GM10266 (cell line): ENCODE measurements at regions not wholly inside any gene's neighbourhood (a gene's known extent, or its start where the extent isn't known, plus 50 kb on each side); places are given as distances from the start of the nearest gene placed in this dataset.

Experiments
- DNase-seq: peaks from one replicate; pipeline ENCODE4 v3.0.0; 2012; ENCODE audit errors: extremely low spot score
- CTCF ChIP-seq: IDR thresholded peaks from 2 replicates; pipeline ENCODE4 v1.5.1; 2012; ENCODE audit warnings: mild to moderate bottlenecking, low read depth; ENCODE audit not compliant: control insufficient read depth, insufficient read depth; ENCODE audit errors: missing control alignments

DNA sequence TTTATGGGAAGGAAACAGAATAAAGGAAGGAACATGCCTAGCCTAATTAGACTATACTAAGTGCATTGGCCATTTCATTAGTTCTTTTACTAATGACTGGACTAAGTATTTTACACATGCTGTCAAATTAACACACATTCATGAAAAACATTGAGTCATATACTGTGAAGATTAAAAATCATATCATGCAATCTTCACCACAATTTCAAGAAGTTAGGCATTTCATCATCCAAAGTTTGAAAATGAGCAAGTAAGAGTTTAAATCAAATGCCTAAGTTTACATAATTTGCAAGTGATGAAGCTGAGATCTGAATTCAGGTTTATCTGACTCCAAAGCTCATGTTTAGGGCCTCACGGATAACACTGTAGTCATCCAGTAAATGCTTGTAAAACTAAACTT, 601.0 kb downstream of the PDCD6IP start:
- TF ChIP-seq CTCF, result no peak
- DNase-seq, result no peak

- no peak for DNase-seq
Measured at GRCh38 chr3:34405159-34405558, 606.7 kb downstream of the PDCD6IP start.

GRCh38 chr3:34407281-34407680, 608.9 kb downstream of the PDCD6IP start:
- TF ChIP-seq CTCF, result no peak
- no peak for DNase-seq

More at GRCh38 chr3:34405159-34405558, 606.7 kb downstream of the PDCD6IP start:
- TF ChIP-seq CTCF, result no peak

GRCh38 chr3:34408088-34408487, 609.7 kb downstream of the PDCD6IP start:
- DNase-seq, result no peak
- TF ChIP-seq CTCF, result no peak

- no peak for TF ChIP-seq CTCF
- DNase-seq, result no peak
Measured at GRCh38 chr3:34411596-34411995, 613.2 kb downstream of the PDCD6IP start.

- no peak for DNase-seq
- no peak for TF ChIP-seq CTCF
Measured at GRCh38 chr3:34419801-34420200, 621.4 kb downstream of the PDCD6IP start.

DNA sequence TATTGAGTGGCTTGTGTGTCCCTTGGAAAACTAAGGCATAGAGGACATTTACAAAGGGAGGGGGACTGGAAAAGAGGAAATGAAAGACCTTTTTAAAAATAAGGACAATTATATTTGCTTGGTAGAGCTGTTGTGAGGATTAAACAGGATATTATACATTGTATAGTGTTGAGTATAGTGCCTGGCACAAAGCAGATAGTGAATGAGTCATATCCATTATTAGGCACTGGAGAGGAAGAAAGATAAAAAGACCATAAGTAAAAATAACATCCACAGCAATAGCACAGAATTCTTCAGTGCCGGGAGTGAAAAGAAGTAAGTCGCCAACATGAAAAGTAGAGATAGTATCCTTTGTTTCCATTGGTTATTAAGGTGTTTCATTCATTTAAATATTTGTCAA, 623.3 kb downstream of the PDCD6IP start:
- no peak for DNase-seq
- no peak for TF ChIP-seq CTCF
